ENCODE measurements at regions not wholly inside any gene's neighbourhood (a gene's known extent, or its start where the extent isn't known, plus 50 kb on each side); places are given as distances from the start of the nearest gene placed in this dataset.

DNA sequence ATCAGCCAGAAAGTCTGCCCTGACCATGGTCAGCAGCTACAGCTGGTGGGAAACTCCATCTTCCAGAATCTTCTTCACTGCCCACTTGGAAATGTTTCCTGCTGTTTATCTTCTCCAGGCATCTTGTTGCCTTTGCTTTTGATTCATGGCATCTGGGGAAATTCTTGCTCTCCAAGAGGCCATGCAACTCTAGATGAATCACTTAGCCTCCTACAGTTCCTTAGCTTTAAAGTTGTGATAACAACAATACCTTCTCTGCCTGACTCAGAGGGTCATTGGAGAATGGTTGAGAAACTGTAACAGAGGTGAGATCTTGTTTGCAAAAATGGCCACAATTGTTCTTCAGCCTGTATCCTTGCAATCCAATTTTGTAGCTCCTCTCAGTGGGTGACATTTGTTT is 121.0 kb upstream of the VRK1 start:
- TF ChIP-seq, protein P1, sequence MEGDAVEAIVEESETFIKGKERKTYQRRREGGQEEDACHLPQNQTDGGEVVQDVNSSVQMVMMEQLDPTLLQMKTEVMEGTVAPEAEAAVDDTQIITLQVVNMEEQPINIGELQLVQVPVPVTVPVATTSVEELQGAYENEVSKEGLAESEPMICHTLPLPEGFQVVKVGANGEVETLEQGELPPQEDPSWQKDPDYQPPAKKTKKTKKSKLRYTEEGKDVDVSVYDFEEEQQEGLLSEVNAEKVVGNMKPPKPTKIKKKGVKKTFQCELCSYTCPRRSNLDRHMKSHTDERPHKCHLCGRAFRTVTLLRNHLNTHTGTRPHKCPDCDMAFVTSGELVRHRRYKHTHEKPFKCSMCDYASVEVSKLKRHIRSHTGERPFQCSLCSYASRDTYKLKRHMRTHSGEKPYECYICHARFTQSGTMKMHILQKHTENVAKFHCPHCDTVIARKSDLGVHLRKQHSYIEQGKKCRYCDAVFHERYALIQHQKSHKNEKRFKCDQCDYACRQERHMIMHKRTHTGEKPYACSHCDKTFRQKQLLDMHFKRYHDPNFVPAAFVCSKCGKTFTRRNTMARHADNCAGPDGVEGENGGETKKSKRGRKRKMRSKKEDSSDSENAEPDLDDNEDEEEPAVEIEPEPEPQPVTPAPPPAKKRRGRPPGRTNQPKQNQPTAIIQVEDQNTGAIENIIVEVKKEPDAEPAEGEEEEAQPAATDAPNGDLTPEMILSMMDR (IDR thresholded peaks at IDR 0.05) = no peak
- TF ChIP-seq POLR2A (IDR thresholded peaks at IDR 0.05) = no peak

Data from upper lobe of left lung (tissue), 4 donors.